Ramos (cell line): ENCODE measurements at regions not wholly inside any gene's neighbourhood (a gene's known extent, or its start where the extent isn't known, plus 50 kb on each side); places are given as distances from the start of the nearest gene placed in this dataset.

Source experiments
- in situ Hi-C: fragments of 300-500 bp; cut with MboI; formaldehyde crosslinking; loops from one replicate; pipeline ENCODE4 v1.14.3; 2022; ENCODE audit warnings: low sequenced_read_pairs; ENCODE audit not compliant: unreplicated experiment

GRCh38 chr18:74023220-74023619 is 124.4 kb downstream of the FBXO15 start:
- in situ Hi-C loops = no loop called here

GRCh38 chr18:74019864-74020263 is 127.8 kb downstream of the FBXO15 start:
- in situ Hi-C loops = no loop called here

DNA sequence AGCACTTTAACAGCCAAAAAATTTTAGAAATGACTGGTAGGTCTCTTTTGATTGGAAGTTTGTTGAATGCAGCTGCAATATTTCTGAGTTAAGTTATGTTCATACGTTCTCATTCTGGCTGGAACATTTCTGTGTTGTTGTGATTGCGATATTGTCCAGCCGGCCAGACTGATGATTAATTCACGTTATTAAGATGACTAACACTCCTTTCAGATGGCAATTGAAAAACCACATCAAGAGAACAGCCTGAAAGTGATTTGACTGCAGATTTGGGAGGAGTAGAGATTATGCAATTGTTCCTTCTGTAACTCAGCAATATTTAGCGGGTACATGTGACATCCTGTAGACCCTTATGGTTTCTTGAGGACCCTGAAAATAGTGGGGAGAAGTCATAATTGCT is 133.7 kb downstream of the FBXO15 start:
- in situ Hi-C loops = no loop called here

DNA sequence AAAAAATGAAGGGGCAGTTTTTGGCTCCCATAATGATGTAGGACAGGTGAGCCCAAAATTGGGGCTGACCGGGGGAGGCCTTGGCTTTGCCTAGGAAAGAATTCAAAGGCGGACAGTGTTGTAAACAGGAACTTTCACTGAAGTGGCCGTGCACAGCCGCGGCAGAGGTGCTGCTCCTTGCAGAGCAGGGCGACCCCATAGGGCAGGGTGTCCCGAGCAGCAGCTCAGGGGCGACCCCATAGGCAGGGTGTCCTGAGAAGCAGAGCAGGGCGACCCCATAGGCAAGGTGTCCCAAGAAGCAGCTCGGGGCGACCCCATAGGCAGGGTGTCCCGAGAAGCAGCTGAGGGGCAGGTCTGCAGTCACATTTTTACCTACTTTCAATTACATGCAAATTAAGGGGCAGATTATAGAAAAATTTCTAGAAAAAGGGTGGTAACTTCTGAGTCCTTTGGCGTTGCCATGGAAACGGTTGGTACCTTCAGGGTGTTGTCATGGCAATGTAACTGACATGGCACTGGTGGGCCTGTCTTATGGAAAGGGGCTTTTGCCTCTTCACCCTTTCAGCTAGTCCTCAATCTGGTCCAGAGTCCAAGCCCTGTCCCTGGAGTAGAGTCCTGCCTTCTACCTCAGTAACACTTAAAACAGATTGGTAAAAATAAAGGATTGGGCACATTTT is 134.5 kb downstream of the FBXO15 start:
- in situ Hi-C loops = no loop called here

- in situ Hi-C loops = no loop called here
Observed at GRCh38 chr18:74006143-74006542, 141.5 kb downstream of the FBXO15 start.

GRCh38 chr18:74005320-74006109 is 142.1 kb downstream of the FBXO15 start:
- in situ Hi-C loops = no loop called here

DNA sequence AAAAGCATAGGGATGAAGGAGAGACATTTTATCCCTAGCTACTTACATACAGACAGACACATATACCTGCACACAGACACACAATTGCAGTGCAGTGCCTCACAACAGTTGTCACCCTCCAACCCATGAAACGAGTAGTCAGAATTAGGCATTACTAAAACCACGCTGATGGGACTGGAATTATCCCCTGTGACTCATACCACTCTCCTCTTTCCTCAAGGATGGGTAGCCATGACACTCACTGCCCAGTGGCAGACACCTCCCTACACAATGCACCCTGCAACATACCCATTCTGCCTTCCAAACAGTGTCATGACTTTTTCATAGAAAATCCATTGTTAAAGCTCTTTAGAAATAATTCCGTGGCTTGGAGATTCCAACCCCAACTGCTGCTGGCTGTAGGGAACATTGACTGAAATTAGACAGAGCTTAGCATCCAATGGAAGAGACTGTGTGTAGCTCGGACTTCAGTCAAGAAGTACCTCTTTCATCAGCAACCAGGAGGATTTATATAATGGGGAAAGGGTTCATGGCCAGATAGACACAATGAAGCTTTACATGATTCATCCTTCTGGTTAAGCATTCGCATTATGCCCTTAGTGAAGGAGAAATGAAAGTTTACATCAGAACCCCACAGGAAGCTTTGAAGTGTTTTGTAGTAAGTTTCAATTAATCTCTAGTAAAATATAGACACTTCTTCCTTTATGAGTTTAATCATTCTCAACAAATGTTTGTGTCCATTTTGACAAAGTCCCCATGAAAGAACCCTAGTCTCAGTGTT is 155.2 kb downstream of the FBXO15 start:
- in situ Hi-C loops = no loop called here

- in situ Hi-C loops = no loop called here
Observed at GRCh38 chr18:73991570-73991969, 156.1 kb downstream of the FBXO15 start.

- in situ Hi-C loops = no loop called here
Observed at GRCh38 chr18:73990258-73990657, 157.4 kb downstream of the FBXO15 start.

- in situ Hi-C loops = no loop called here
Observed at GRCh38 chr18:73987247-73987980, 160.2 kb downstream of the FBXO15 start.

- in situ Hi-C loops = no loop called here
Observed at GRCh38 chr18:73986711-73987110, 160.9 kb downstream of the FBXO15 start.

DNA sequence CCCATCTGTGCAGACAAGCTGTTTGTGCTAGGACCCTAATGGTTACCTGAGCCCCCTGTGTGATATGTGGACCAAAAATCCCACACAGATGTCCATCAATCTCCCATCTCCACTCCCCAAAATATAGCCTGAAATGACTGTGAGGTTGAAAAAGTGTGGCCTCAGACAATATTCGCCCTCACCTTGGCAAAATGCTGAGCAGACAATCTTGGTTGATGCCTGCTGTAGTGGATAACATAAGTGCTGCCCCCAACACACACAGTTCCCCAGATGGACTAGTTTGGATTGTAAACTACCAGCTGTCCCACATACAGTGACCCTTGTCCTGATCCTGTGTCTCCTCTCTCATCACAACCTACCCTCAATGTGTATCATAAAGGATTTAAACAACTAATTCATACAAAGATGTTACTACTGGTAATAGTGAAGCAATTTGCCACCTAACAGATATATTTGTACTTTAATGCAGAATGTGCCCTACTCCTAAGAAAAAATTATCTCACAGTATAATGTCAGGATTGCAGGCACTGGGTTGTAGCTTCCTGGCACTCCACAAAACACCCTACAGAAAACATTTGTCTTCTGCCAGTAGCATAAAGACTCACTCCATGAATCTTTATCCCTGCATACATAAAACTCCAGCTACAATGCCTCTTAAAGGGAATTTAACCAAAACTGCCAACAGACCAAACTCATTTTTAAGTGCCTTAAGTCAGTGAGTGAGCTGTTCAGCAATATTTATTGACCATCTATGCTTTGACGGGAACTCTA is 161.6 kb downstream of the FBXO15 start:
- in situ Hi-C loops = no loop called here

- in situ Hi-C loops = no loop called here
Observed at GRCh38 chr18:73983970-73984369, 163.7 kb downstream of the FBXO15 start.

GRCh38 chr18:73983496-73983895 is 164.1 kb downstream of the FBXO15 start:
- in situ Hi-C loops = no loop called here

DNA sequence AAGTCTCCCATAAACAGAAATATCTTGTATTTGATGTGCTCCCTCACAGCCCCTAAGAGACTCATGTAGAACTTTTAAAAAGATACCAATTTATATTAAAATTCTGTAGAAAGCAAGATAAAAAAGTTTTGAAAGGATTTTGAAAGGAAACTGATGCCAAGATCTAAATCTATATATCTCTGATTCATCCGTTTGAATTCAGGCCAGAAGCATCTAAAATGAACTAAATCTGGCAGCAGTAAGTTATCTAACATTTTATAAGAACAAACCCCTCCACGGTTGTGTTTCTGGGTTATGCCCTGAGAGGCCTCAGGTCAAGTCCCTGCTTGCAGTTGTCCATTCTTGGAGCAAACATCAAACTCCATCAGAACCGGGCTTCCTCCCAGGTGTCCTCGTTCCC is 165.8 kb downstream of the FBXO15 start:
- in situ Hi-C loops = no loop called here

DNA sequence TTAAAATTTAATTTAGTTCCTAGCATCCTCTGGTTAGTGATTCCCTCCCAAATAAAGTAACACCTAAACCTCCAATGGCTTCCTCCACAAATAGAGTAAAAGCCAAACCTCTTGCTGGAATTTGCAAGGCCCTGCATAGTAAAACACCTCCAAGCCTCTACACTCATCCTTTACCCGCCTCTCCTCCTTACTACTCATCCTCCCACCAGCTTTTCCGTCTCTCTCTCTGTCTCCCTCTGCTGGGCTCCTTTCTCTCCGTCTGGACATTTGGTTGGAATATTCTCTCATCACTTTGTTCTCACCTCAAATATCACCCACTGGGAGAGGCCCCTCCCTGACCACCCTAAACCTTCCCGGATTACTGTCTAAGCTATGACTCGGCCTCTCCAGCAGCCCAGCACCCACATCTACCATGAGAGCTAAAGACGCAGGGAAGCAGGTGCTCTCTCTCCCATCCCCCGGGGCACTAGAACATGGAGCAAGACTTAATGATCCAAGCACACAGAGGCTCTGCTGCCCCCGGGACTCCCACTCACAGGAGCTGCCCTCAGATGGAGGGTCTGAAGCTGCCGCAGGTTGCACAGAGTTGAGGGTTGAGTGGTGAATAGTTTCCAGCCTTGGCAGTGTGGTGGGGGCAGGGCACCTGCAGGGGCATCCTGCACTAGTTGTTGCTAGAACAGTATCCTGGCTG is 167.2 kb downstream of the FBXO15 start:
- in situ Hi-C loops = no loop called here

DNA sequence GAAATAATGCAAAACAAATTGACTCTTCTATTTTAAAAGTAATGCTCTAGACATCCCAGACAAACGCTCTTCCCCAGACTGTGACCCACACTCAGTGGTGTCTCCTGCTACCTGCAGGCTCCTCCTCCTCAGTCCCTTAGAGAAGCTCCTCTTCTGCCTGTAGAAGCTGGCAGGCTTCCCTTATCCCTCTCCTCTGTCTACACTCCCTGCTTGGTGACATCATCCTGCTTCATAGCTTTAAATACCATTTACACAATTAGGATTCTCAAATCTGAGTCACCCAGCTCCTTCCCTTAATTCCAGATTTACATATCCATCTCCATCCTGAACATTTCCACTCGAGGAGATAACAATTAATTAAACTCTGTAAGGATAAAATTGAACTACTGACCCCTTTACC is 167.9 kb downstream of the FBXO15 start:
- in situ Hi-C loops = no loop called here

GRCh38 chr18:73976433-73976832 is 171.2 kb downstream of the FBXO15 start:
- in situ Hi-C loops = no loop called here

DNA sequence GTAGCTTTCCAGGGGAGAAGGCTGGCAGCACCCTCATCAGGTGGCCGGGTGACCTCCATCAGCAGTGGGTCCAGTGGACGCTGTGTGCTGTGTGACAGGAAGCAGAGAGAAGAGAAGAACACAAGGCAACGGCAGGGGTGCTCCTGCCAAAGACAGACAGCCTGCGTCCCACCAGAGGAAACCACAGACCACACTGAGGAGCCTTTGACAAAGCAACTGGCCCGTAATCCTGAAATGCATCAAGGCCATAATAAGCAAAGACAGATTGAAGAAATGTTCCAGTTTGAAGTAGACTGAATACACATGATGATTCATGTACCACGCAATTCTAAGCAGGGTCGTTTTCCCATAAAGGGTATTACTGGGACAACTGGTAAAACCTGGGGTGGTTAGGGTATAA is 172.4 kb downstream of the FBXO15 start:
- in situ Hi-C loops = no loop called here
